Activated CD4-positive, alpha-beta T cell treated with anti-CD3 and anti-CD28 coated beads, Interleukin-10, Interleukin-2, amounts not matched to agents 100 ng/mL and 50 ng/mL, durations not matched to agents 16 hours and 8 hours (primary cell): ENCODE measurements at regions not wholly inside any gene's neighbourhood (a gene's known extent, or its start where the extent isn't known, plus 50 kb on each side); places are given as distances from the start of the nearest gene placed in this dataset.
"Not testable (repeated sequence)": the region's sequence is repeated elsewhere in the genome, so short reads cannot be mapped to it uniquely, and the experiment has no call there.

Experiments
- DNase-seq: peaks from one replicate; pipeline ENCODE4 v3.0.0-alpha.2; 2020

DNA sequence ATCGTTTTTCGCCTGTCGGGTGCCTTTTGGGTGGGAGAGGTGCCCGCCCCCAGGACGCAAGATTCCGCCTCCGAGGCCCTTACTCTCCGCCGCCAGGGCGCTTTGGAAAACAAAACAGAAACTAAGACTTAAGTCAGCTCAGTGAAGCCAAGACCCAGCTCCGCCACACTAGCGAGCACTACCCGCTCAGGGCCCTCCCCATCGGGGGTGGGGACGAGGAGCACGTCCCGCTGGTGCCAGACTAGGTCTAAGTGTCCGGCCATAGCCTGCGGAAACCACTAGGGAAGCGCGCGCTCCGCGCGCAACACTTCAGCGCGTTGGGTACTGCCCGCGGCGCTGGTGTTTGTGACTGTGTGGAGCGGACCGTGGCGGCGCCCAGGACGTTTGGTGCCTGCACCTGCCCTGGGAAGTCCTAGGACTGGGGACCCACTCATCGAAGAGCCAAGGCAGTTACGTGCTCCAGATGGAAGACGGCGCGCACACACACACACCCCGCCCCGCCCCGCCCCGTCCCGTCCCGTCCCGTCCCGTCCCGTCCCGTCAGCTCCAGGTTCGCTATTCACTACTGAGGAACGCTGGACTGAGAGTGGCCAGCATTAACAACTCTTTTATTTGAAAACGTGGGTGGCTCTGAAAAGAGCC lies 57.6 kb upstream of the BOLA1 start:
- not testable (repeated sequence) for DNase-seq

DNA sequence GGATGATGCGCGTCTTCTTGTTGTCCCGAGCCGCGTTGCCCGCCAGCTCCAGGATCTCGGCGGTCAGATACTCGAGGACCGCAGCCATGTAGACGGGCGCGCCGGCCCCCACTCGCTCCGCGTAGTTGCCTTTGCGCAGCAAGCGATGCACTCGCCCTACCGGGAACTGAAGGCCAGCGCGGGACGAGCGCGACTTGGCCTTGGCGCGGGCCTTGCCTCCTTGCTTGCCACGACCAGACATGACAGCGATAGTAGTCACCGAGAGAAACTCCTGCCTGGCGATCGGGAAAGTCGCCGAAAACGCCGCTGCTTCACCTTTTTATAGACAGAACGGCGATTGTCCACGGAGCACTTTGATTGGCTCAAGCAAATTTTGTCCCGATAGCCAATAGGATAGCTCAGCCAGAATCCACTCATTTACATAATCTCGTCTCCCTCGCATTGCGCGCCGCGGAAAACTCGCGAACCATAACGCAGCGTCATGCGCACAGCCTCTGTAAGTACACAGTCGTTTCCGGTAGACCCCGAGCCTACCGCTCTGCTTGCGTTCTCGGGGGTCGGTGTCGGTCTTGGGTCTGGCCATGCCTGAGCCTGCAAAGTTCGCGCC lies 56.8 kb upstream of the BOLA1 start:
- DNase-seq = not testable (repeated sequence)

DNA sequence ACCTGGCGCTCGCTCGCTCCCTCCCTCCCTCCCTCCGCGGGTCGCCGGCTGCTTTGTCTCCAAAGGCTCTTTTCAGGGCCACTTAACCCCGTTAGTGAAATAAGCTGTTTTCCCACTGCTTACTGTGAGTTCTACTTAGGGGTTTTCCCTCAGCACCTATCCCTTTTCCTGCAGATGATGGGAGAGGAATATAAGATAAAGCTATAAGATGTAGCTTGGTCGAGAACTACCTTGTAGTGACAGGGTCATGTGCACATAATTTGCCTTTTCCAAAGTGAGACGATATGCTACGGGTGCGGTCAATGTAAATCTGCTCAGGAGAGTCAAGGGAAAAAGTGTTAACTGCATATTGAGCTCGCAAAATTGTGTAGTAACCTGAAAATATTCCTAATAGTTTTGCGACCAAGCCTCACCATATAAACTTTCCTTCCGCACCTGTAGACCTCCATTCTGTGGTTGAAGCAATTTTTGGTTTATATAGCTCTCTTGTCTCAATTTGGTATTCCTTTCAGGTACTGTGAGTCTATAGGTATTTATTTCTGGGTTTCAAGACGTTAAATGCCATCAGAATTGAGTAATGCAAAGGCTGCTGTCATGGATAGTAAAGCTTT lies 55.8 kb upstream of the BOLA1 start:
- peak; percentile 25 for DNase-seq

DNA sequence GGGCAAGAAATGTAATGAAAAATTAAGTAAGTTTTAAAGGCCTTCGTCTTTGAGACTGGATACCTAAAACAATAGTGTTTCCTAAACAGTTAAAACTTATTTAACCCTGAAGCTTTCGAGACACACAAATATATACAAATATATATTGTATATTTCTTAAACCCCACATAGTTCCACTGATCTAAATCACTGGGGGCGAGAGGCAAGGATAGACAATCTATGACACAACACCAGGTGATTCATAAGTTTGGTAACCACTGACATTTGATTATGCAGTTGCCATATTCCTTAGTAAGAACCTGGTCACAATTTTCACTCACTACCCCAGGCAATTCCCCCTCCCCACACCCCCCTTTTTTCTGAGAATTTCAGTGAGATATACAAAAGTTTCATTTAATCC lies 55.3 kb upstream of the BOLA1 start:
- peak; percentile 75 for DNase-seq

DNA sequence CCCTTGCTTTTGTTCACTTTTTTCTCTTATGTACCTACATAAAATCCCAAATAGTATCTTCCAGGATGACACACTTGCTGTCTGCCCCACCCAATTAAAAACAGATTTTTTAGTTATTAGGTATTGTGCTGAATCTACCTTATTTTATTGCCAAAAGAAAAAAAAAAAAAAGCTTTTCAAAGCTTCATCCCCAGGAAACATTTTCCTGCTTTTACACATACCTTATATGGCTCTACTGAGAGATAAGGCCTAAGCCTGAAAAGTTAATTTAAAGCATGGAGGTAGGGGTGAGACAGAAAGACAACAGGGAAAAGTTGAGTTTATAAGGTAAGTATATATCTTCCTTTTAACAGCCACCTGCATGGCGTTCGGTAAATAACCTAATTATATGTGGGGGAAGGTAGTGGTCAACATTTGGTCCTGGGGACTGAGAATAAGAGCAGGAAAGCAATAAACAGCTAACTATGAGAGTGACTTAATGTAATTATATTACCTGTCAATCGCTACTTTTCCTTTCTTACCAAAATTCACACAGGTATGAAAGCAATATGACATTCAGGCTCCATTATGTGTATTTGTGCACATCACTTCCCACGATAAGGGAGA lies 54.6 kb upstream of the BOLA1 start:
- DNase-seq = no peak

DNA sequence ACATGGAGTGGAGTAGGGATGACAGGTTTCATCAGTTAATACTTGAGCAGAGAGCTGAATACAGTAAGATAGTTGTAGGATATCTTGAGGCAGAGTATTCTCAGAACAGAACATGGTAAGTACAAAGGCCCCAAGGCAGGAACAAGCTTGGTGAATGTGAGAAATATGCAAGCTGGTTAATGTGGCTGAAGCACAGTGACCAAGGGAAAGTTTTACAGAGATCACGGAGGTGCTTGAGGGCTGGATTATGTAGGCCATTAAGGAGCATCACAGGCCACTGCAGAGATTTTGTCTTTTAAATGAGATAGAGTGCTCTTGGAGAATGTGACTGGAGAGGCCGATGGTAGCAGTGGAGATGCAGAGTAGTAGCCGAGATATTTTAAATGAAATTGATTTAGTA lies 54.0 kb upstream of the BOLA1 start:
- peak; percentile 45 for DNase-seq

DNA sequence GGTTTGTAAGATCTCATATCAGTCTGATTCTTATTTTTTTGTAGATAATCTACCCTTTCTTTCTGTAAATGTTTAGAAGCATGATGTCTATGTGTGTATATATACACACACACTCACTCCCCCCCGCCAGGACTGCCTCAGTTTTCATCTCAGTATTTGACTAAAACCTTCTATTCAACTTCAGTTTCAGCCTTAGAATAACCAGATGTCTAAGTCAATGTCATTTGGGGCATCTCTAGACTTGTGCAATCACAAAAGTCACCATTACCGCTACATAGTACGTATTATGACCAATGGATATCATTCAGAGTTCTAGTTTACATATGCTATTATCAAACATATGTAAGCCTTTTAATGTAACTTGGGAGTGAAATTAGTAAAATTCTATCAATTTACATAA lies 53.3 kb upstream of the BOLA1 start:
- DNase-seq = peak; percentile 46

DNA sequence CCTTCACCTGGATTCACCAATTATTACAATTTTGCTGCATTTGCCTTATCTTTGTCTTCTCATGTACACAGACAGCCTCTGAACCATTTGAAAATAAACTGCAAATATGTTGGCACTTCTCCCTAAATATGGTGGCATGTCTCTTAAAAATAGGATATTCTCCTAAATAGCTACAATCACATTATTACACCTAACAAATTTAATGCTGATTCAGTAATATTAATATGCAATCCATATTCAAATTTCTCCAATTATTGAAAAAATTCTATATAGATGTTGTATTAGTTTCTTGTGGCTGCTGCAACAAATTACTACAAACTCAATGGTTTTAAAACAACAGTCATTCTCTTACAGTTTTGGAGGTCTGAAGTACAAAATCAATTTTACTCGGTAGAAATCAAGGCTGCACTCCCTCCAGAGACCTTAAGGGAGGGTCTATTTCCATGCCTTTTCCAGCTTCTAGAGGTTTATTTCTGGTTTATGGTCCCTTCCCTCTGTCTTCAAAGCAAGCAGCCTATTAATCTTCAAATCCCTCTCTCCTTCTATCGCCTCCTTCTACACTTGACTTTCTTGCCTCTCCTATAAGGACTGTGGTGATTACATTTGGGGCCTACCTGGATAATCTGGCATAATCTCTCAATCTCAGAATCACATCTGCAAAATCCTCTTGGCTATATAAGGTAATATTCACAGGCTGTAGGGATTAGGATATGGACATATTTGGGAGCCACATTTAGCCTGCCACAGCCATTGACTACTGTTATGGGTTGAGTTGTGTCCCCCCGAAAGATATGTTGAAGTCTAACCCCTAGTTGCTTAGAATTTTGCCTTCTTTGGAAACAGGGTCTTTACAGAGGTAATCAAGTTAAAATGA lies 52.5 kb upstream of the BOLA1 start:
- DNase-seq = no peak

DNA sequence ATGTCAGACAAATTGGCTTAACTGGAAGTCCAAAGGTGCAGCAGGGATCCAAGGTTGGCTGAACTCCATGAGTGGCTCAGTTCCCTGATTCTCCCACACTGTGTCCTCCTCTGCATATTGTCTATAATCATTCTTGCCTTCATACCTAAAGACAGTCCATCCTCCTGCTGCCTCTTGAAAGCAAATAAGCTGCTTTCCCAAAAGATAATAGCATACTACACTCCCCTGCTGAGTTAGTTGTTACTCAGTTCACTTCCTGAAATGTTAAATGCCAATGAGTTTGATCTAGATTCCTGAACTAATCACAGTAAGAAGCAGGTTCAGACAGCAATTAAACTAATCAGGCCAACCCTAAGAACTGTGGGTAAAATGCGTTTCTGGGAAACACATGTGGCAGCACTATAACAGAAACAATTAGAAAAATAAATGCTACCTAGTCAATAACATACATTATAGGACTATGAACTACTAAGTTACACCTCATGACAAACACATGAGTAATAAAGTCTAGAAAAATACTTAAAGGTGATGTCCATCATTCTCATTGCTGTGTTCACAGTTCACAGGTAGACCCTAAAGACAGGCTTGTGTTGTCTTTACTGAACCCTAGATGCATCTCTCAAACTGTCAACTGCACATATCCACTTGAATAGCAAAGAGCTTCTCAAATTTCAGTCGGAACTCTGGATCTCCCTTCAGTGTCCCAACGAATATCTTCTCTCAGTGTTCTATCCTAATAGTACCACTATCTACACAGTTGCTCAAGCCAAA lies 50.8 kb upstream of the BOLA1 start:
- peak; percentile 15 for DNase-seq

DNA sequence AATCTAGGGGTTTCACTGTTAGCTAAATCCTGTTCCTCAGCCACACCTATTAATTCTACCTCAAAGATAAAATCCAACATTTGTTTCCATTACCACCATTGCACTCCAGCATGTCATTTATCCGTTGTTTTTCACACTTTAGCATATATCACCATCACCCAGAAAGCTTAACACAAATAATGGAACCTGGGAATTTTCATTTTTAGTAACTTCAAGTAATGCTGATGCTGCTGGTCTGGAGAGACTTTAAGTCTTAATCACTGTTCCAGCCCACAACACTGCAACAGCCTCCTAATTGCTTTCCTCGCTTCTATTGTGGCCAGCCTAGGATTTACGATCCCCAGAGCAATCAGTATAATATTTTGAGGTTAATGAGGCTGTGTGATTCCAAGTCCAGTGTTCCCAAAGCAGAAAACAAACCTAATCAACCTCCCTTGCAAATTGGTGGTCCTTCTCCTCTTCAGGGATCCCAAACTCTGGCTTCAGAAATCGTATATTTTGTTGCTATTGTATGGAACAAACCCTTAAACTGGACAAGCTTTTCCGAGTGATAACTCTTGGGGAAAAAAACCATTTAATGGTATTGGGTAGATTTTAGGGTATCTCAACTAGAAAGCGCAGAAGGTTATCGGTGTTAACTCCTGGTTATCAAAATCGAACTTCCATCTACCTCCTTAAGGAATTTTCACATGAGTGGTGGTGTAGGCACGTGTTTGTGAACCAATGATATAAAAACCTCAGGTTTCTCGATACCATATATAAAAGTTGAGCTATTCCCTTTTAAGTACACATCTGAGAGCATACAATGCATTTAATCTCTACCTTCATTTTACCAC lies 50.0 kb upstream of the BOLA1 start:
- peak; percentile 55 for DNase-seq
